ENCODE measurements at regions not wholly inside any gene's neighbourhood (a gene's known extent, or its start where the extent isn't known, plus 50 kb on each side); places are given as distances from the start of the nearest gene placed in this dataset.

GRCh38 chr18:46209161-46209560 is 105.0 kb downstream of the HAUS1 start:
- H3K27me3 ChIP-seq (ENCODE audit: control insufficient read depth, insufficient read depth, low read length): no peaks in the 10 kb centered on the region
- peak; percentile 19 for DNase-seq

GRCh38 chr18:46211816-46212215 is 107.6 kb downstream of the HAUS1 start:
- H3K36me3 ChIP-seq (ENCODE audit: control insufficient read depth, insufficient read depth, low read length): peaks cover 9% of the 10 kb centered on the region

More at GRCh38 chr18:46209161-46209560, 105.0 kb downstream of the HAUS1 start:
- no peaks in the 10 kb centered on the region for H3K9me3 ChIP-seq (replicated peaks; ENCODE audit: control insufficient read depth, low read depth, low read length)
- no peaks in the 10 kb centered on the region for H3K36me3 ChIP-seq (ENCODE audit: control insufficient read depth, insufficient read depth, low read length)
- no peaks in the 10 kb centered on the region for H3K4me1 ChIP-seq (ENCODE audit: control insufficient read depth, insufficient read depth, low read length)
- H3K27ac ChIP-seq (ENCODE audit: low read length): no peak overlapping the region
- H3K4me3 ChIP-seq (ENCODE audit: low read length): no peak overlapping the region

GRCh38 chr18:46212398-46212797 is 108.2 kb downstream of the HAUS1 start:
- DNase-seq: no peak
- Histone ChIP-seq H3K4me3 (ENCODE audit: low read length) (no peak overlapping the region), H3K9me3 (replicated peaks; ENCODE audit: control insufficient read depth, low read depth, low read length) (no peaks in the 10 kb centered on the region), H3K4me1 (ENCODE audit: control insufficient read depth, insufficient read depth, low read length) (no peaks in the 10 kb centered on the region), H3K27ac (ENCODE audit: low read length) (no peak overlapping the region), H3K27me3 (ENCODE audit: control insufficient read depth, insufficient read depth, low read length) (no peaks in the 10 kb centered on the region), H3K36me3 (ENCODE audit: control insufficient read depth, insufficient read depth, low read length) (peaks cover 9% of the 10 kb centered on the region)
- WGBS (ENCODE audit: insufficient coverage): no CpG with 5 or more reads among the region's 2 CpGs

More at GRCh38 chr18:46211816-46212215, 107.6 kb downstream of the HAUS1 start:
- Histone ChIP-seq H3K27ac (ENCODE audit: low read length) (no peak overlapping the region), H3K9me3 (replicated peaks; ENCODE audit: control insufficient read depth, low read depth, low read length) (no peaks in the 10 kb centered on the region), H3K4me1 (ENCODE audit: control insufficient read depth, insufficient read depth, low read length) (no peaks in the 10 kb centered on the region), H3K4me3 (ENCODE audit: low read length) (no peak overlapping the region), H3K27me3 (ENCODE audit: control insufficient read depth, insufficient read depth, low read length) (no peaks in the 10 kb centered on the region)
- WGBS (ENCODE audit: insufficient coverage): no CpG with 5 or more reads among the region's 1 CpG
- DNase-seq: no peak

DNA sequence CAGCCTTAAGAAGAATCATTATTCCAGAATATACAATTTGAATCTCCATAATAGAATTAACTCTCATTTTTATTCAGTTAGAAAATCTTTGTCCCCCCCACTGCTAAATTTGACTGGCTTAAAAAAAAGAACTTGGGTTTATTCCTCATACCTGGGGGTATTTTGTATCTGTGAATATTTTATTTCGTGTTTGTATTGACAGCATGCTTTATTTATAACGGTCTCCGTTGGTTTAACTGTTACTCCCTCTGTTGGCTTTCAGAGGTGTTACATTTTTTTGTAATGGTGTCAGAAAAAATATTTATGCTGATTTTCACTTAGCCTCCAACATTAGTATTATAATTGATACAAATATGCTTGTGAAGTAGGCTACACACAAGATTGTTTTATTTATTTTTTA is 109.1 kb downstream of the HAUS1 start:
- no CpG with 5 or more reads among the region's 3 CpGs for WGBS (ENCODE audit: insufficient coverage)
- Histone ChIP-seq H3K27me3 (ENCODE audit: control insufficient read depth, insufficient read depth, low read length) (no peaks in the 10 kb centered on the region), H3K4me3 (ENCODE audit: low read length) (no peak overlapping the region), H3K9me3 (replicated peaks; ENCODE audit: control insufficient read depth, low read depth, low read length) (no peaks in the 10 kb centered on the region), H3K27ac (ENCODE audit: low read length) (no peak overlapping the region), H3K36me3 (ENCODE audit: control insufficient read depth, insufficient read depth, low read length) (peaks cover 9% of the 10 kb centered on the region), H3K4me1 (ENCODE audit: control insufficient read depth, insufficient read depth, low read length) (no peaks in the 10 kb centered on the region)
- no peak for DNase-seq

DNA sequence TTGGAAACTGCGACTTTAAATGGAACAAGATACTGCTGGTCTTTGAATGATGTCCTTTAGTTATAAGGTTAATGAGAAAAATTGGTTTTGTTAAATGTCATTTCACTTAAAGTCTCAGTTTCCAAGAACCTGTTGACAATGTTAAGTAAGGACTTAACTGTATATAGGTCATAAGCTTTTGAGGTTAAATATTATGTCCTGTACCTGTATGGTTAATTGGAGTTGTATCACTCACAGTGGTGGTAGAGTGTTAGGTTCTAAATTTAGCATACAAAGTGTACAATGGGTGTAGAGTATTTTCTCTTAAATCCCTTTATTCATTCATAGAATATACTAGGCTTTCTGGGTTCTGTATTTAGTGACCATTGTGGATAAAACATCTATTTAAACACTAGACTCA is 110.2 kb downstream of the HAUS1 start:
- Histone ChIP-seq H3K4me3 (ENCODE audit: low read length) (no peak overlapping the region), H3K4me1 (ENCODE audit: control insufficient read depth, insufficient read depth, low read length) (no peaks in the 10 kb centered on the region), H3K27ac (ENCODE audit: low read length) (no peak overlapping the region), H3K9me3 (replicated peaks; ENCODE audit: control insufficient read depth, low read depth, low read length) (no peaks in the 10 kb centered on the region), H3K27me3 (ENCODE audit: control insufficient read depth, insufficient read depth, low read length) (no peaks in the 10 kb centered on the region), H3K36me3 (ENCODE audit: control insufficient read depth, insufficient read depth, low read length) (peaks cover 9% of the 10 kb centered on the region)
- no peak for DNase-seq
- WGBS (ENCODE audit: insufficient coverage): no CpG with 5 or more reads among the region's 1 CpG

DNA sequence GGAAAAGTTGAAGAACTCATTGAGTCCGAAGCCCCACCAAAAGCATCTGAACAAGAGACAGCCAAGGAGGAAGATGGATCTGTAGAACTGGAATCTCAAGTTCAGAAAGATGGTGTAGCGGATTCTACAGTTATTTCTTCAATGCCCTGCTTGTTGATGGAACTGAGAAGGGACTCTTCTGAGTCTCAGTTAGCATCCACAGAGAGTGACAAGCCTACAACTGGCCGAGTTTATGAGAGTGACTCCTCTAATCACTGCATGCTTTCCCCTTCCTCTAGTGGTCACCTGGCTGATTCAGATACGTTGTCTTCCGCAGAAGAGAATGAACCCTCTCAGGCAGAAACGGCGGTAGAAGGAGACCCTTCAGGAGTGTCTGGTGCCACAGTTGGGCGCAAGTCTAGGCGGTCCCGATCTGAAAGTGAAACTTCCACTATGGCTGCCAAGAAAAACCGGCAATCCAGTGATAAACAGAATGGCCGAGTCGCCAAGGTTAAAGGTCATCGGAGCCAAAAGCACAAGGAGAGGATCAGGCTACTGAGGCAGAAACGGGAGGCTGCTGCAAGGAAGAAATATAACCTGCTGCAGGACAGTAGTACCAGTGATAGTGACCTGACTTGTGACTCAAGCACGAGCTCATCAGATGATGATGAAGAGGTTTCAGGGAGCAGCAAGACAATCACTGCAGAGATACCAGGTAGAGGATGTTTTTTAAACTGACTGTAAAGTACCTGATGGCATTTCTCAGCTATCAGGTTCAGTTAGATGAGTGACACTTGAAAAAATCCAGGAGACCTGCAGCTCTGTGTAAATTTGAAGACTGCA is 111.9 kb downstream of the HAUS1 start:
- H3K27ac ChIP-seq (ENCODE audit: low read length): no peak overlapping the region
- WGBS (ENCODE audit: insufficient coverage): 96% methylated on average over 16 of the region's 16 CpGs
- H3K36me3 ChIP-seq (ENCODE audit: control insufficient read depth, insufficient read depth, low read length): peaks cover 9% of the 10 kb centered on the region
- no peak overlapping the region for H3K4me3 ChIP-seq (ENCODE audit: low read length)
- no peaks in the 10 kb centered on the region for H3K27me3 ChIP-seq (ENCODE audit: control insufficient read depth, insufficient read depth, low read length)
- no peaks in the 10 kb centered on the region for H3K4me1 ChIP-seq (ENCODE audit: control insufficient read depth, insufficient read depth, low read length)
- no peak for DNase-seq
- no peaks in the 10 kb centered on the region for H3K9me3 ChIP-seq (replicated peaks; ENCODE audit: control insufficient read depth, low read depth, low read length)

DNA sequence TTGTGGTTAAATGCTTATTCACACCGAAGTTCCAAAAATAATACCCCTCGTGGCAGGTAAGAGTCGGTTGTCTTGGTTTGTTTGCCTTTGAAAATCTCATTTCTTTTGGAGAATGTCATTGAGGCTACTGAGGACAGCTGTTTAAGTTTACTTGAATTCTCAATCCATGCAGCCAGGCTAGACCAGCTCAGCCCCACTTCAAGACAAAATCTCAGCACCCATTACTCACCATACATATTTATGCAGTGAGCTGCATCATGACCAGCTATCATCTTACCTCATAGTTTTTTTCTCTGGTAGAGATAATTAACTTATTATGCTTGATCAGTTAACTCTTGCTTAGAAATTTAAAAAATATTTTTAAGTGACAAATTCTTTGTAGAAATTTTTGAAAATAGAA is 115.9 kb downstream of the HAUS1 start:
- no peak overlapping the region for H3K4me3 ChIP-seq (ENCODE audit: low read length)
- H3K4me1 ChIP-seq (ENCODE audit: control insufficient read depth, insufficient read depth, low read length): no peaks in the 10 kb centered on the region
- DNase-seq: no peak
- H3K9me3 ChIP-seq (replicated peaks; ENCODE audit: control insufficient read depth, low read depth, low read length): no peaks in the 10 kb centered on the region
- H3K36me3 ChIP-seq (ENCODE audit: control insufficient read depth, insufficient read depth, low read length): peaks cover 12% of the 10 kb centered on the region
- no peaks in the 10 kb centered on the region for H3K27me3 ChIP-seq (ENCODE audit: control insufficient read depth, insufficient read depth, low read length)
- H3K27ac ChIP-seq (ENCODE audit: low read length): no peak overlapping the region
- WGBS (ENCODE audit: insufficient coverage): 100% methylated on average over 1 of the region's 3 CpGs

DNA sequence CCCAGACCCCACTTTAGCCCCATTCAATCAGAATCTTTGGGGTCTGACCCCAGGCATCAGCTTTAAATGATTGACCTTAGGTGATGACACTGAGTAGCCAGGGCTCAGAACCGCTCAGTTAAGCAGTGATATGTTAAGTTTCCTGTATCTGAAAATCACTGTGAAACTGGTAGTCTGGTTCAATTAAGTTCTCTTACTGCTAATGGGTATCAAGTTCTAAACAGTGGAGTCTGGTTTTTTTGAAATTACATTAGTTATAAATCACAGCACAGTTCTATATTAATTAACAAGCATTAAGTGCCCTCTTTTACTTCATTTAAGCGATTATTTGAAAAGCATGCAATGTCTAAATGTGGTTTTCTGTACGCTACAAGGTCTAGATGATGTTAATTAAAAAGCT is 117.9 kb downstream of the HAUS1 start:
- no peak for DNase-seq
- Histone ChIP-seq H3K27me3 (ENCODE audit: control insufficient read depth, insufficient read depth, low read length) (no peaks in the 10 kb centered on the region), H3K27ac (ENCODE audit: low read length) (no peak overlapping the region), H3K4me3 (ENCODE audit: low read length) (no peak overlapping the region), H3K36me3 (ENCODE audit: control insufficient read depth, insufficient read depth, low read length) (peaks cover 3% of the 10 kb centered on the region), H3K4me1 (ENCODE audit: control insufficient read depth, insufficient read depth, low read length) (no peaks in the 10 kb centered on the region), H3K9me3 (replicated peaks; ENCODE audit: control insufficient read depth, low read depth, low read length) (no peaks in the 10 kb centered on the region)
- WGBS (ENCODE audit: insufficient coverage): 80% methylated on average over 1 of the region's 3 CpGs

DNA sequence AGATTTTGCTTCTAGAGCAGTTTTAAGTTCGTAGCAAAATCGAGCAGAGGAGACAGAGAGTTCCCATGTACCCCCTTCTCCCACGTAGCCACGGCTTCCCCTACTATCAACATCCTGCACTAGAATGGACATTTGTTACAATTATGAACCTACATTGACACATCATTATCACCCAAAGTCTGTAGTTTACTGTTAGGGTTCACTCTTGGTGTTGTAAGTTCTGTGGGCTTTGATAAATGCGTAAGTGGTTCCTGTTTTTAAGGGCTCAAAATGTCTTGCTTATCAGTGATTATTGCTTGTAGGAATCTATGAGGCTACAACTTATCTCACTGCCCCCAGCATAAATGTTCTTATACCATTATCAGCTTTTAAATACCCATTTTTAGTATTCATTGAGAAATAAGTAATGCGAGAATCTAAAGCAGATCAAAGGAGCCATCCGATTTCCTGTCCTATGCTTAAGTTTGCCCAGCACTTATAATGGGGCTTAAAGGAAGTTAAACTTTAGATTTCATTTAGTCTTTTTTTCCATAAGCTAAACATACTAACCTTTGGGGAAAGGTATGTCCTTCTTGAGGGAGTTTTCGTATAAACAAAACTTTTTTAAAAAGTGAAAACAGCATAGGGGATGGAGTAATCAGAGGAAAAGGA is 118.7 kb downstream of the HAUS1 start:
- WGBS (ENCODE audit: insufficient coverage): no CpG with 5 or more reads among the region's 8 CpGs
- no peak for DNase-seq
- no peaks in the 10 kb centered on the region for H3K4me1 ChIP-seq (ENCODE audit: control insufficient read depth, insufficient read depth, low read length)
- H3K27me3 ChIP-seq (ENCODE audit: control insufficient read depth, insufficient read depth, low read length): no peaks in the 10 kb centered on the region
- H3K9me3 ChIP-seq (replicated peaks; ENCODE audit: control insufficient read depth, low read depth, low read length): no peaks in the 10 kb centered on the region
- no peak overlapping the region for H3K27ac ChIP-seq (ENCODE audit: low read length)
- H3K4me3 ChIP-seq (ENCODE audit: low read length): no peak overlapping the region
- H3K36me3 ChIP-seq (ENCODE audit: control insufficient read depth, insufficient read depth, low read length): peaks cover 3% of the 10 kb centered on the region

GRCh38 chr18:46224181-46224775 is 120.1 kb downstream of the HAUS1 start:
- Histone ChIP-seq H3K9me3 (replicated peaks; ENCODE audit: control insufficient read depth, low read depth, low read length) (no peaks in the 10 kb centered on the region), H3K36me3 (ENCODE audit: control insufficient read depth, insufficient read depth, low read length) (peaks cover 3% of the 10 kb centered on the region), H3K27me3 (ENCODE audit: control insufficient read depth, insufficient read depth, low read length) (no peaks in the 10 kb centered on the region), H3K4me3 (ENCODE audit: low read length) (no peak overlapping the region), H3K27ac (ENCODE audit: low read length) (no peak overlapping the region), H3K4me1 (ENCODE audit: control insufficient read depth, insufficient read depth, low read length) (no peaks in the 10 kb centered on the region)
- WGBS (ENCODE audit: insufficient coverage): 20% methylated on average over 1 of the region's 2 CpGs
- no peak for DNase-seq

Data from muscle of leg (tissue), 3 donors.